ENCODE measurements at regions not wholly inside any gene's neighbourhood (a gene's known extent, or its start where the extent isn't known, plus 50 kb on each side); places are given as distances from the start of the nearest gene placed in this dataset.
"Not testable (repeated sequence)": the region's sequence is repeated elsewhere in the genome, so short reads cannot be mapped to it uniquely, and the experiment has no call there.

- Histone ChIP-seq H3K27me3 (ENCODE audit: control insufficient read depth, insufficient read depth, low read length) (no peaks in the 10 kb centered on the region), H3K9me3 (ENCODE audit: control insufficient read depth, insufficient read depth, low read length) (no peaks in the 10 kb centered on the region), H3K4me3 (ENCODE audit: low read depth, low read length) (no peak overlapping the region), H3K9ac (ENCODE audit: low read depth, low read length) (no peak overlapping the region), H3K27ac (ENCODE audit: low read depth, low read length) (no peak overlapping the region), H3K36me3 (ENCODE audit: control insufficient read depth, insufficient read depth, low read length) (no peaks in the 10 kb centered on the region), H3K4me1 (ENCODE audit: control insufficient read depth, insufficient read depth, low read length) (peaks cover 8% of the 10 kb centered on the region)
These were observed 99.6 kb downstream of the SLC25A47 start for GRCh38 chr14:100422556-100423316.

- Histone ChIP-seq H3K36me3 (ENCODE audit: control insufficient read depth, insufficient read depth, low read length) (no peaks in the 10 kb centered on the region), H3K4me1 (ENCODE audit: control insufficient read depth, insufficient read depth, low read length) (peaks cover 8% of the 10 kb centered on the region), H3K9ac (ENCODE audit: low read depth, low read length) (no peak overlapping the region), H3K27me3 (ENCODE audit: control insufficient read depth, insufficient read depth, low read length) (no peaks in the 10 kb centered on the region), H3K4me3 (ENCODE audit: low read depth, low read length) (no peak overlapping the region), H3K27ac (ENCODE audit: low read depth, low read length) (no peak overlapping the region), H3K9me3 (ENCODE audit: control insufficient read depth, insufficient read depth, low read length) (no peaks in the 10 kb centered on the region)
These were observed 100.3 kb downstream of the SLC25A47 start for GRCh38 chr14:100423317-100424010.

GRCh38 chr14:100424504-100425428, 101.6 kb downstream of the SLC25A47 start:
- Histone ChIP-seq H3K9me3 (ENCODE audit: control insufficient read depth, insufficient read depth, low read length) (no peaks in the 10 kb centered on the region), H3K27ac (ENCODE audit: low read depth, low read length) (no peak overlapping the region), H3K4me1 (ENCODE audit: control insufficient read depth, insufficient read depth, low read length) (peaks cover 8% of the 10 kb centered on the region), H3K9ac (ENCODE audit: low read depth, low read length) (no peak overlapping the region), H3K36me3 (ENCODE audit: control insufficient read depth, insufficient read depth, low read length) (no peaks in the 10 kb centered on the region), H3K27me3 (ENCODE audit: control insufficient read depth, insufficient read depth, low read length) (no peaks in the 10 kb centered on the region), H3K4me3 (ENCODE audit: low read depth, low read length) (no peak overlapping the region)

- no peak overlapping the region for H3K4me3 ChIP-seq (ENCODE audit: low read depth, low read length)
- H3K9me3 ChIP-seq (ENCODE audit: control insufficient read depth, insufficient read depth, low read length), result no peaks in the 10 kb centered on the region
- H3K36me3 ChIP-seq (ENCODE audit: control insufficient read depth, insufficient read depth, low read length), result no peaks in the 10 kb centered on the region
- H3K4me1 ChIP-seq (ENCODE audit: control insufficient read depth, insufficient read depth, low read length), result peaks cover 8% of the 10 kb centered on the region
- no peak overlapping the region for H3K27ac ChIP-seq (ENCODE audit: low read depth, low read length)
- H3K27me3 ChIP-seq (ENCODE audit: control insufficient read depth, insufficient read depth, low read length), result no peaks in the 10 kb centered on the region
- no peak overlapping the region for H3K9ac ChIP-seq (ENCODE audit: low read depth, low read length)
These were observed 102.3 kb downstream of the SLC25A47 start for GRCh38 chr14:100425429-100425827.

- H3K4me3 ChIP-seq (ENCODE audit: low read depth, low read length), result no peak overlapping the region
- no peaks in the 10 kb centered on the region for H3K36me3 ChIP-seq (ENCODE audit: control insufficient read depth, insufficient read depth, low read length)
- no peak overlapping the region for H3K27ac ChIP-seq (ENCODE audit: low read depth, low read length)
- no peaks in the 10 kb centered on the region for H3K27me3 ChIP-seq (ENCODE audit: control insufficient read depth, insufficient read depth, low read length)
- no peak overlapping the region for H3K9ac ChIP-seq (ENCODE audit: low read depth, low read length)
- no peaks in the 10 kb centered on the region for H3K9me3 ChIP-seq (ENCODE audit: control insufficient read depth, insufficient read depth, low read length)
- peaks cover 8% of the 10 kb centered on the region for H3K4me1 ChIP-seq (ENCODE audit: control insufficient read depth, insufficient read depth, low read length)
These were observed 103.2 kb downstream of the SLC25A47 start for GRCh38 chr14:100426314-100426713.

GRCh38 chr14:100427166-100427565, 104.0 kb downstream of the SLC25A47 start:
- H3K9ac ChIP-seq (ENCODE audit: low read depth, low read length), result no peak overlapping the region
- no peak overlapping the region for H3K27ac ChIP-seq (ENCODE audit: low read depth, low read length)

GRCh38 chr14:100428727-100429126, 105.6 kb downstream of the SLC25A47 start:
- Histone ChIP-seq H3K4me3 (ENCODE audit: low read depth, low read length) (no peak overlapping the region), H3K36me3 (ENCODE audit: control insufficient read depth, insufficient read depth, low read length) (no peaks in the 10 kb centered on the region), H3K4me1 (ENCODE audit: control insufficient read depth, insufficient read depth, low read length) (peaks cover 8% of the 10 kb centered on the region), H3K27me3 (ENCODE audit: control insufficient read depth, insufficient read depth, low read length) (no peaks in the 10 kb centered on the region), H3K9ac (ENCODE audit: low read depth, low read length) (no peak overlapping the region), H3K9me3 (ENCODE audit: control insufficient read depth, insufficient read depth, low read length) (no peaks in the 10 kb centered on the region), H3K27ac (ENCODE audit: low read depth, low read length) (no peak overlapping the region)

More at GRCh38 chr14:100427166-100427565, 104.0 kb downstream of the SLC25A47 start:
- H3K27me3 ChIP-seq (ENCODE audit: control insufficient read depth, insufficient read depth, low read length), result no peaks in the 10 kb centered on the region
- H3K4me1 ChIP-seq (ENCODE audit: control insufficient read depth, insufficient read depth, low read length), result peaks cover 8% of the 10 kb centered on the region
- H3K36me3 ChIP-seq (ENCODE audit: control insufficient read depth, insufficient read depth, low read length), result no peaks in the 10 kb centered on the region
- H3K9me3 ChIP-seq (ENCODE audit: control insufficient read depth, insufficient read depth, low read length), result no peaks in the 10 kb centered on the region
- H3K4me3 ChIP-seq (ENCODE audit: low read depth, low read length), result no peak overlapping the region

- Histone ChIP-seq H3K9me3 (ENCODE audit: control insufficient read depth, insufficient read depth, low read length) (no peaks in the 10 kb centered on the region), H3K27me3 (ENCODE audit: control insufficient read depth, insufficient read depth, low read length) (no peaks in the 10 kb centered on the region), H3K4me3 (ENCODE audit: low read depth, low read length) (no peak overlapping the region), H3K36me3 (ENCODE audit: control insufficient read depth, insufficient read depth, low read length) (no peaks in the 10 kb centered on the region), H3K4me1 (ENCODE audit: control insufficient read depth, insufficient read depth, low read length) (peaks cover 8% of the 10 kb centered on the region), H3K9ac (ENCODE audit: low read depth, low read length) (no peak overlapping the region), H3K27ac (ENCODE audit: low read depth, low read length) (no peak overlapping the region)
These were observed 106.4 kb downstream of the SLC25A47 start for GRCh38 chr14:100429537-100429936.

GRCh38 chr14:100430571-100430970, 107.4 kb downstream of the SLC25A47 start:
- Histone ChIP-seq H3K9me3 (ENCODE audit: control insufficient read depth, insufficient read depth, low read length) (no peaks in the 10 kb centered on the region), H3K27ac (ENCODE audit: low read depth, low read length) (no peak overlapping the region), H3K4me3 (ENCODE audit: low read depth, low read length) (no peak overlapping the region), H3K4me1 (ENCODE audit: control insufficient read depth, insufficient read depth, low read length) (peaks cover 2% of the 10 kb centered on the region), H3K27me3 (ENCODE audit: control insufficient read depth, insufficient read depth, low read length) (no peaks in the 10 kb centered on the region), H3K9ac (ENCODE audit: low read depth, low read length) (no peak overlapping the region), H3K36me3 (ENCODE audit: control insufficient read depth, insufficient read depth, low read length) (no peaks in the 10 kb centered on the region)

GRCh38 chr14:100431461-100431860, 108.3 kb downstream of the SLC25A47 start:
- not testable (repeated sequence) for H3K9me3 ChIP-seq (ENCODE audit: control insufficient read depth, insufficient read depth, low read length); H3K27ac ChIP-seq (ENCODE audit: low read depth, low read length); H3K36me3 ChIP-seq (ENCODE audit: control insufficient read depth, insufficient read depth, low read length); H3K9ac ChIP-seq (ENCODE audit: low read depth, low read length); H3K27me3 ChIP-seq (ENCODE audit: control insufficient read depth, insufficient read depth, low read length); H3K4me1 ChIP-seq (ENCODE audit: control insufficient read depth, insufficient read depth, low read length); H3K4me3 ChIP-seq (ENCODE audit: low read depth, low read length)
